K562 (cell line): ENCODE measurements at regions not wholly inside any gene's neighbourhood (a gene's known extent, or its start where the extent isn't known, plus 50 kb on each side); places are given as distances from the start of the nearest gene placed in this dataset.

Source experiments
- DMBX1 ChIP-seq: fragments of 250-450 bp; sonication (Bioruptor Pico); IDR thresholded peaks from 2 replicates; pipeline ENCODE4 v1.8.0; 2022; ENCODE audit warnings: inconsistent platforms, mild to moderate bottlenecking, moderate library complexity, borderline replicate concordance
- HMGXB4 ChIP-seq: sonication (generic); formaldehyde crosslinking; IDR thresholded peaks from 2 replicates; pipeline ENCODE4 v1.8.1; 2023; ENCODE audit warnings: mild to moderate bottlenecking, missing genetic modification reagents
- IFI16 ChIP-seq: fragments of 250-450 bp; sonication (Bioruptor Pico); IDR thresholded peaks from 2 replicates; pipeline ENCODE4 v2.1.2; 2022; ENCODE audit warnings: mild to moderate bottlenecking, inconsistent platforms
- MEF2D ChIP-seq: conservative IDR thresholded peaks from 2 replicates; pipeline ENCODE4 v1.6.1; 2016; ENCODE audit warnings: low read depth, missing genetic modification characterization, missing compliant biosample characterization

GRCh38 chr12:84648425-84648824, 264.2 kb downstream of the SLC6A15 start:
- TF ChIP-seq HMGXB4 (CRISPR knock-in tag) (no peak), IFI16 (CRISPR knock-in tag) (no peak), MEF2D (tag) (no peak), DMBX1 (CRISPR knock-in tag) (no peak)
